GM12891 (cell line): ENCODE measurements at regions not wholly inside any gene's neighbourhood (a gene's known extent, or its start where the extent isn't known, plus 50 kb on each side); places are given as distances from the start of the nearest gene placed in this dataset.

Experiments used
- PAX5 ChIP-seq: IDR thresholded peaks from 2 replicates; pipeline ENCODE4 v1.6.1; 2011; ENCODE audit warnings: low read length, moderate library complexity, mild to moderate bottlenecking; ENCODE audit not compliant: insufficient read depth, severe bottlenecking
- POLR2A ChIP-seq: IDR thresholded peaks from 2 replicates; pipeline ENCODE4 v1.6.1; 2011; ENCODE audit warnings: low read depth, low read length, control low read depth
- POLR2AphosphoS5 ChIP-seq: IDR thresholded peaks from 2 replicates; pipeline ENCODE4 v1.6.1; 2011; ENCODE audit warnings: low read depth, low read length, control low read depth
- POU2F2 ChIP-seq: IDR thresholded peaks from 2 replicates; pipeline ENCODE4 v1.6.1; 2011; ENCODE audit warnings: low read depth, mild to moderate bottlenecking, control low read depth, low read length, moderate library complexity
- SPI1 ChIP-seq: IDR thresholded peaks from 2 replicates; pipeline ENCODE4 v1.6.1; 2011; ENCODE audit warnings: low read depth, low read length, control low read depth
- TAF1 ChIP-seq: IDR thresholded peaks from 2 replicates; pipeline ENCODE4 v1.6.1; 2011; ENCODE audit warnings: low read depth, low read length, control low read depth

- no peak for TF ChIP-seq POLR2A
- no peak for TF ChIP-seq POLR2AphosphoS5
- no peak for TF ChIP-seq SPI1
- no peak for TF ChIP-seq TAF1
- no peak for TF ChIP-seq POU2F2
- no peak for TF ChIP-seq PAX5
These were observed 222.3 kb downstream of the FAM47A start for GRCh38 chrX:33909836-33910235.
